Left ventricle myocardium inferior (tissue), 1 donor: ENCODE measurements at regions not wholly inside any gene's neighbourhood (a gene's known extent, or its start where the extent isn't known, plus 50 kb on each side); places are given as distances from the start of the nearest gene placed in this dataset.
A peak's percentile ranks its signal among the peaks of the same experiment; 100 is the strongest.

Experiments used
- DNase-seq: peaks from one replicate; pipeline ENCODE4 v3.0.0-alpha.2; 2020
- H3K27ac ChIP-seq: fragments of 200-600 bp; replicated peaks from 2 replicates; pipeline ENCODE4 v1.8.0; 2021
- H3K27me3 ChIP-seq: fragments of 200-600 bp; 2 replicates; pipeline ENCODE4 v1.8.0; 2021; ENCODE audit warnings: low read depth
- H3K36me3 ChIP-seq: fragments of 200-600 bp; 2 replicates; pipeline ENCODE4 v1.8.0; 2021
- H3K4me1 ChIP-seq: fragments of 200-600 bp; 2 replicates; pipeline ENCODE4 v1.8.0; 2021
- H3K4me3 ChIP-seq: fragments of 200-600 bp; 2 replicates; pipeline ENCODE4 v1.8.0; 2021; ENCODE audit warnings: mild to moderate bottlenecking, moderate library complexity
- H3K9me3 ChIP-seq: fragments of 200-600 bp; replicated peaks from 2 replicates; pipeline ENCODE4 v1.8.0; 2021
- CTCF ChIP-seq: fragments of 200-600 bp; IDR thresholded peaks from 2 replicates; pipeline ENCODE4 v1.8.0; 2021; ENCODE audit warnings: antibody characterized with exemption, mild to moderate bottlenecking, borderline replicate concordance
- intact Hi-C: fragments of 100-400 bp; cut with micrococcal nuclease; formaldehyde crosslinking; loops from one replicate; pipeline ENCODE4 v1.11.0; 2022
- donor health status: DM: no; HTN: yes; CAD: no; lungs with severe emphysema.

GRCh38 chr7:35333265-35333664 lies 79.4 kb upstream of the TBX20 start:
- intact Hi-C loops: no loop called here
- Histone ChIP-seq H3K9me3 (no peaks in the 10 kb centered on the region), H3K27ac (peak overlapping the region; percentile 36), H3K4me3 (no peak overlapping the region), H3K4me1 (peaks cover 33% of the 10 kb centered on the region), H3K27me3 (peaks cover 4% of the 10 kb centered on the region), H3K36me3 (no peaks in the 10 kb centered on the region)
- no peak for TF ChIP-seq CTCF
- DNase-seq: no peak

- DNase-seq: no peak
- intact Hi-C loops: no loop called here
- H3K27ac ChIP-seq: peak overlapping the region; percentile 36
These were observed 78.1 kb upstream of the TBX20 start for GRCh38 chr7:35331730-35332678.

GRCh38 chr7:35329026-35329425 lies 75.1 kb upstream of the TBX20 start:
- Histone ChIP-seq H3K36me3 (no peaks in the 10 kb centered on the region), H3K4me1 (peaks cover 24% of the 10 kb centered on the region), H3K9me3 (peaks cover 18% of the 10 kb centered on the region), H3K27me3 (peaks cover 4% of the 10 kb centered on the region), H3K27ac (no peak overlapping the region), H3K4me3 (no peak overlapping the region)
- intact Hi-C loops: no loop called here
- no peak for DNase-seq
- TF ChIP-seq CTCF: no peak

More at GRCh38 chr7:35331730-35332678, 78.1 kb upstream of the TBX20 start:
- Histone ChIP-seq H3K27me3 (peaks cover 4% of the 10 kb centered on the region), H3K4me3 (no peak overlapping the region), H3K9me3 (no peaks in the 10 kb centered on the region), H3K36me3 (no peaks in the 10 kb centered on the region), H3K4me1 (peaks cover 29% of the 10 kb centered on the region)
- TF ChIP-seq CTCF: no peak

- no peaks in the 10 kb centered on the region for H3K4me1 ChIP-seq
- H3K36me3 ChIP-seq: no peaks in the 10 kb centered on the region
- no peak for DNase-seq
- intact Hi-C loops: no loop called here
- H3K4me3 ChIP-seq: no peak overlapping the region
- H3K27ac ChIP-seq: no peak overlapping the region
- H3K27me3 ChIP-seq: no peaks in the 10 kb centered on the region
- H3K9me3 ChIP-seq: peaks cover 4% of the 10 kb centered on the region
- TF ChIP-seq CTCF: no peak
These were observed 65.7 kb upstream of the TBX20 start for GRCh38 chr7:35319606-35320005.

GRCh38 chr7:35316549-35316948 lies 62.6 kb upstream of the TBX20 start:
- Histone ChIP-seq H3K27me3 (no peaks in the 10 kb centered on the region), H3K4me1 (no peaks in the 10 kb centered on the region), H3K27ac (no peak overlapping the region), H3K9me3 (no peaks in the 10 kb centered on the region), H3K36me3 (no peaks in the 10 kb centered on the region), H3K4me3 (no peak overlapping the region)
- intact Hi-C loops: no loop called here
- TF ChIP-seq CTCF: no peak
- DNase-seq: no peak
